Keratinocyte (primary cell): ENCODE measurements at regions not wholly inside any gene's neighbourhood (a gene's known extent, or its start where the extent isn't known, plus 50 kb on each side); places are given as distances from the start of the nearest gene placed in this dataset.

Source experiments
- DNase-seq: peaks from one replicate; pipeline ENCODE4 v3.0.0-alpha.2; 2011; ENCODE audit warnings: low read depth, missing footprints, low spot score
- FAIRE-seq: peaks from 2 replicates; lab custom pipeline; 2011; peaks lifted over from hg19 to GRCh38; lab: Jason Lieb, UNC
- H2AFZ ChIP-seq: 2 replicates; pipeline ENCODE4 v1.6.0; 2012; ENCODE audit warnings: low read length, control low read depth, inconsistent platforms; ENCODE audit not compliant: control insufficient read depth
- H3K27ac ChIP-seq: 2 replicates; pipeline ENCODE4 v1.5.1; 2011; ENCODE audit warnings: low read length; ENCODE audit not compliant: control insufficient read depth, insufficient read depth
- H3K27me3 ChIP-seq: 3 replicates; pipeline ENCODE4 v1.6.0; 2011; ENCODE audit warnings: low read length; ENCODE audit not compliant: control insufficient read depth, insufficient read depth; ENCODE audit errors: extremely low read depth
- H3K36me3 ChIP-seq, 2 experiments: 2 replicates in 1 of 2; 3 replicates in 1 of 2; pipeline ENCODE4 v1.5.1; 2011; ENCODE audit warnings: low read length in 2 of 2, mild to moderate bottlenecking in 1 of 2; ENCODE audit not compliant: control insufficient read depth in 2 of 2, insufficient read depth in 2 of 2; ENCODE audit errors: extremely low read depth in 1 of 2
- H3K4me1 ChIP-seq: 3 replicates; pipeline ENCODE4 v1.5.1; 2011; ENCODE audit warnings: low read length; ENCODE audit not compliant: control insufficient read depth, insufficient read depth; ENCODE audit errors: extremely low read depth
- H3K4me2 ChIP-seq: 3 replicates; pipeline ENCODE4 v1.6.0; 2011; ENCODE audit warnings: low read depth, low read length; ENCODE audit not compliant: control insufficient read depth, insufficient read depth; ENCODE audit errors: extremely low read depth
- H3K4me3 ChIP-seq, 3 experiments: fragments of 200-600 bp in 1 of 3; sonication (generic) in 1 of 3; 2 replicates in 2 of 3; 3 replicates in 1 of 3; pipeline ENCODE4 v1.5.1; 2011 to 2016; ENCODE audit warnings: low read length in 3 of 3, mild to moderate bottlenecking in 3 of 3, control low read depth in 2 of 3, inconsistent platforms in 1 of 3, low read depth in 1 of 3, mixed read lengths in 1 of 3, mixed run types in 1 of 3, moderate library complexity in 1 of 3; ENCODE audit not compliant: control insufficient read depth in 2 of 3, insufficient read depth in 2 of 3; ENCODE audit errors: extremely low read depth in 1 of 3
- H3K79me2 ChIP-seq: 2 replicates; pipeline ENCODE4 v1.6.0; 2012; ENCODE audit warnings: low read length; ENCODE audit not compliant: control insufficient read depth, insufficient read depth
- H3K9ac ChIP-seq: 3 replicates; pipeline ENCODE4 v1.6.0; 2011; ENCODE audit warnings: low read length; ENCODE audit not compliant: control insufficient read depth, insufficient read depth; ENCODE audit errors: extremely low read depth
- H3K9me1 ChIP-seq: 3 replicates; pipeline ENCODE4 v1.6.0; 2011; ENCODE audit warnings: low read length; ENCODE audit not compliant: control insufficient read depth, insufficient read depth; ENCODE audit errors: extremely low read depth
- H3K9me3 ChIP-seq: 2 replicates; pipeline ENCODE4 v1.5.1; 2012; ENCODE audit warnings: low read depth, low read length; ENCODE audit not compliant: control insufficient read depth
- H4K20me1 ChIP-seq: 3 replicates; pipeline ENCODE4 v1.6.0; 2011; ENCODE audit warnings: low read length; ENCODE audit not compliant: control insufficient read depth, insufficient read depth; ENCODE audit errors: extremely low read depth
- EZH2 ChIP-seq: IDR thresholded peaks from one replicate; pipeline ENCODE4 v1.6.1; 2012; ENCODE audit warnings: inconsistent platforms, mild to moderate bottlenecking, low read length, moderate library complexity
- dilution Hi-C: fragments of 300-500 bp; cut with MboI; formaldehyde crosslinking; loops from one replicate; pipeline ENCODE4 v1.7.0; 2020; ENCODE audit warnings: low sequenced_read_pairs; ENCODE audit not compliant: extremely low pct_ligation_motif_present
- TF ChIP-seq, protein P1 (sequence below), 3 experiments: IDR thresholded peaks in 1 of 3; conservative IDR thresholded peaks in 1 of 3; optimal IDR thresholded peaks in 1 of 3; 2 replicates in 2 of 3; 3 replicates in 1 of 3; pipeline versions ENCODE3 to v1.5.1; 2011; ENCODE audit warnings: low read length in 3 of 3, mild to moderate bottlenecking in 3 of 3, moderate library complexity in 2 of 3, control low read depth in 1 of 3, inconsistent platforms in 1 of 3; ENCODE audit not compliant: insufficient read depth in 2 of 3; ENCODE audit errors: extremely low read depth in 1 of 3

DNA sequence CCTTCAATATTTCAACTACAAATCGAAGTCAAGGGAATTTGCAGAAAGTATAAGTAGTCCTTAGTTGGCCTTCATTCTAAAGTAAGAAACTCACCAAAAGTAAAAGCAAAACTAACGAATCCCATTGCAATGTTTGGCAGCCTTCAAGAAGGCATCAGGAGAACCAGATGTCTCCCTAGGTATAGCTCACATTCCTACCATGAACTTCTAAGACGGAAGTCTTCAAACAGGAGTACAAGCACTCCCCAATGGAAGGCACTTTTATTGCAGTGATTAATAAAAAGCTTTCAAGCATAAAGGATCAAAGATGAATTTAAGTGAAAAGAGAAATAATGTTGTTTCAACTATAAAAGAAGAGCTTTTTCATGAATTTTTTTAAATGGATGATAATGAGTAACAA lies 236.0 kb upstream of the NR5A2 start:
- FAIRE-seq: no peak
- no peak overlapping the region for H3K27ac ChIP-seq

DNA sequence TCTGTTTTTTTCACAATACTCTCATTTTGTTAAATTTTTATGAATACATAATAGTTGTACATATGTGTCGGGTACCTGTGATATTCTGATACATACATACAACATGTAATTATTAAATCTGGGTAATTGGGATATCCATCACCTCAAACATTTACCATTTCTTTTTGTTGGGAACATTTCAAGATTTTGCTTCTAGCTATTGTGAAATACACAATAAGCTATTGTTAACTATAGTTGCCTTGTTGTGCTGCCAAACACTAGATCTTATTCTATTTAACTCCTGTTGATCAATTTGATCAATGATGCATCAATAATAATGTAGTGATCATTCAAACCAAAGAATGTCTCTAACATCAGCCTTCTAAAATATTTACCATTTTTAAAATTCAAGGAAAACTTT lies 234.6 kb upstream of the NR5A2 start:
- Histone ChIP-seq H3K36me3 (no peaks in the 10 kb centered on the region), H3K4me2 (no peak overlapping the region), H3K9me1 (no peaks in the 10 kb centered on the region), H3K79me2 (no peaks in the 10 kb centered on the region), H3K27ac (no peak overlapping the region), H4K20me1 (no peaks in the 10 kb centered on the region), H2AFZ (no peak overlapping the region), H3K4me3 (no peak overlapping the region), H3K9ac (no peak overlapping the region), H3K4me1 (peaks cover 7% of the 10 kb centered on the region), H3K27me3 (no peaks in the 10 kb centered on the region), H3K9me3 (no peaks in the 10 kb centered on the region)
- DNase-seq: no peak
- FAIRE-seq: no peak
- dilution Hi-C loops: no loop called here
- TF ChIP-seq EZH2: no peak
- TF ChIP-seq, protein P1, sequence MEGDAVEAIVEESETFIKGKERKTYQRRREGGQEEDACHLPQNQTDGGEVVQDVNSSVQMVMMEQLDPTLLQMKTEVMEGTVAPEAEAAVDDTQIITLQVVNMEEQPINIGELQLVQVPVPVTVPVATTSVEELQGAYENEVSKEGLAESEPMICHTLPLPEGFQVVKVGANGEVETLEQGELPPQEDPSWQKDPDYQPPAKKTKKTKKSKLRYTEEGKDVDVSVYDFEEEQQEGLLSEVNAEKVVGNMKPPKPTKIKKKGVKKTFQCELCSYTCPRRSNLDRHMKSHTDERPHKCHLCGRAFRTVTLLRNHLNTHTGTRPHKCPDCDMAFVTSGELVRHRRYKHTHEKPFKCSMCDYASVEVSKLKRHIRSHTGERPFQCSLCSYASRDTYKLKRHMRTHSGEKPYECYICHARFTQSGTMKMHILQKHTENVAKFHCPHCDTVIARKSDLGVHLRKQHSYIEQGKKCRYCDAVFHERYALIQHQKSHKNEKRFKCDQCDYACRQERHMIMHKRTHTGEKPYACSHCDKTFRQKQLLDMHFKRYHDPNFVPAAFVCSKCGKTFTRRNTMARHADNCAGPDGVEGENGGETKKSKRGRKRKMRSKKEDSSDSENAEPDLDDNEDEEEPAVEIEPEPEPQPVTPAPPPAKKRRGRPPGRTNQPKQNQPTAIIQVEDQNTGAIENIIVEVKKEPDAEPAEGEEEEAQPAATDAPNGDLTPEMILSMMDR (optimal IDR thresholded peaks at IDR 0.05 in 1 of 3, IDR thresholded peaks at IDR 0.05 in 1 of 3, conservative IDR thresholded peaks at IDR 0.05 in 1 of 3; ENCODE audit: extremely low read depth in 1 of 3, insufficient read depth in 2 of 3, low read length in 3 of 3): no peak

More for the DNA sequence above, 236.0 kb upstream of the NR5A2 start:
- Histone ChIP-seq H3K27me3 (no peaks in the 10 kb centered on the region), H3K4me2 (no peak overlapping the region), H3K9me1 (no peaks in the 10 kb centered on the region), H3K79me2 (no peaks in the 10 kb centered on the region), H3K4me1 (peaks cover 14% of the 10 kb centered on the region), H3K9ac (no peak overlapping the region), H2AFZ (no peak overlapping the region), H3K4me3 (no peak overlapping the region), H3K36me3 (no peaks in the 10 kb centered on the region), H4K20me1 (no peaks in the 10 kb centered on the region), H3K9me3 (no peaks in the 10 kb centered on the region)
- dilution Hi-C loops: no loop called here
- DNase-seq: no peak
- TF ChIP-seq, protein P1 (optimal IDR thresholded peaks at IDR 0.05 in 1 of 3, IDR thresholded peaks at IDR 0.05 in 1 of 3, conservative IDR thresholded peaks at IDR 0.05 in 1 of 3; ENCODE audit: extremely low read depth in 1 of 3, insufficient read depth in 2 of 3, low read length in 3 of 3): no peak
- no peak for TF ChIP-seq EZH2
